H1 (cell line): ENCODE measurements at regions not wholly inside any gene's neighbourhood (a gene's known extent, or its start where the extent isn't known, plus 50 kb on each side); places are given as distances from the start of the nearest gene placed in this dataset.

ENCODE experiments used
- CTCF ChIA-PET: fragments of 300-600 bp; sonication (Branson Sonifier 250); formaldehyde crosslinking; loops from one replicate; lab custom pipeline; 2021; ENCODE audit not compliant: partially characterized antibody; lab: Charles Lee
- POLR2A ChIA-PET: fragments of 300-600 bp; sonication (Branson Sonifier 250); formaldehyde crosslinking; loops from one replicate; lab custom pipeline; 2021; ENCODE audit warnings: inconsistent platforms; ENCODE audit not compliant: partially characterized antibody; lab: Charles Lee
- DNase-seq, 2 experiments: peaks; one replicate each; pipeline versions ENCODE4 v3.0.0 to v3.0.0-alpha.2; 2010 to 2022; ENCODE audit warnings: low spot score in 2 of 2, low read depth in 1 of 2, mixed read lengths in 1 of 2
- FAIRE-seq: peaks from 2 replicates; lab custom pipeline; 2011; peaks lifted over from hg19 to GRCh38; lab: Jason Lieb, UNC
- H2AFZ ChIP-seq: 2 replicates; pipeline ENCODE4 v1.8.1; 2012; ENCODE audit warnings: low read length, inconsistent platforms
- H2AK5ac ChIP-seq: 2 replicates; pipeline ENCODE4 v1.6.1; 2013; ENCODE audit warnings: low read depth, low read length
- H2BK120ac ChIP-seq: replicated peaks from 2 replicates; pipeline ENCODE3; 2013; ENCODE audit warnings: low read depth, low read length, inconsistent platforms
- H2BK12ac ChIP-seq: 2 replicates; pipeline ENCODE4 v1.6.1; 2013; ENCODE audit warnings: low read depth, low read length
- H2BK15ac ChIP-seq: 2 replicates; pipeline ENCODE4 v1.6.1; 2013; ENCODE audit warnings: low read length
- H2BK20ac ChIP-seq: 2 replicates; pipeline ENCODE4 v1.6.1; 2013; ENCODE audit warnings: low read length
- H2BK5ac ChIP-seq: 2 replicates; pipeline ENCODE4 v1.6.1; 2013; ENCODE audit warnings: low read depth, low read length
- H3K14ac ChIP-seq: 2 replicates; pipeline ENCODE4 v1.6.1; 2013; ENCODE audit warnings: inconsistent platforms; ENCODE audit not compliant: insufficient read length
- H3K18ac ChIP-seq: 2 replicates; pipeline ENCODE4 v1.6.1; 2013; ENCODE audit warnings: low read length; ENCODE audit errors: extremely low read depth
- H3K23ac ChIP-seq: 2 replicates; pipeline ENCODE4 v1.6.1; 2013; ENCODE audit warnings: inconsistent platforms; ENCODE audit not compliant: insufficient read length
- H3K23me2 ChIP-seq: 2 replicates; pipeline ENCODE4 v1.6.1; 2013; ENCODE audit warnings: low read depth, low read length
- H3K27ac ChIP-seq: 2 replicates; pipeline ENCODE4 v1.6.1; 2011; ENCODE audit warnings: low read depth, low read length, inconsistent platforms
- H3K27me3 ChIP-seq, 4 experiments: replicated peaks in 1 of 4; 1 replicate in 1 of 4; 2 replicates in 3 of 4; pipeline versions ENCODE4 v1.6.1 to v1.8.1; 2011 to 2013; ENCODE audit warnings: low read length in 3 of 4, mild to moderate bottlenecking in 3 of 4, inconsistent platforms in 2 of 4, mixed read lengths in 2 of 4, moderate library complexity in 1 of 4; ENCODE audit not compliant: control insufficient read depth in 3 of 4, insufficient read depth in 3 of 4; ENCODE audit errors: extremely low read depth in 1 of 4
- H3K36me3 ChIP-seq, 4 experiments: 2 replicates each; pipeline versions ENCODE4 v1.6.1 to v1.8.1; 2011 to 2013; ENCODE audit warnings: mild to moderate bottlenecking in 4 of 4, low read length in 3 of 4, moderate library complexity in 2 of 4, control low read depth in 1 of 4, inconsistent platforms in 1 of 4; ENCODE audit not compliant: insufficient read depth in 4 of 4, control insufficient read depth in 2 of 4
- H3K4ac ChIP-seq: replicated peaks from 2 replicates; pipeline ENCODE3; 2013; ENCODE audit warnings: low read length, low read depth, mixed read lengths, inconsistent platforms; ENCODE audit not compliant: insufficient read length
- H3K4me1 ChIP-seq, 4 experiments: replicated peaks in 1 of 4; 1 replicate in 1 of 4; 2 replicates in 3 of 4; pipeline versions ENCODE4 v1.6.1 to v1.8.1; 2011 to 2013; ENCODE audit warnings: low read length in 3 of 4, inconsistent platforms in 2 of 4, mixed read lengths in 1 of 4; ENCODE audit not compliant: insufficient read depth in 4 of 4, control insufficient read depth in 3 of 4
- H3K4me2 ChIP-seq, 2 experiments: 2 replicates each; pipeline versions ENCODE4 v1.6.1 to v1.8.1; 2011 to 2013; ENCODE audit warnings: low read depth in 2 of 2, low read length in 2 of 2, control low read depth in 1 of 2, inconsistent platforms in 1 of 2, mild to moderate bottlenecking in 1 of 2; ENCODE audit not compliant: insufficient read depth in 1 of 2
- H3K4me3 ChIP-seq, 4 experiments: fragments of 200-600, 300-600 bp in 1 of 4; sonication (generic), shearing (Covaris generic), sonication (Bioruptor Twin) in 1 of 4; 2 replicates each; pipeline versions ENCODE4 v1.5.1 to v1.8.1; 2011 to 2016; ENCODE audit warnings: low read length in 4 of 4, low read depth in 3 of 4, control low read depth in 2 of 4, inconsistent platforms in 2 of 4, mild to moderate bottlenecking in 2 of 4, mixed read lengths in 1 of 4, moderate library complexity in 1 of 4; ENCODE audit not compliant: insufficient read depth in 2 of 4; ENCODE audit errors: extremely low read depth in 1 of 4
- H3K56ac ChIP-seq: replicated peaks from 2 replicates; pipeline ENCODE3; 2013; ENCODE audit warnings: low read depth, mild to moderate bottlenecking, mixed read lengths, low read length, inconsistent platforms; ENCODE audit not compliant: insufficient read length
- H3K79me1 ChIP-seq: 2 replicates; pipeline ENCODE4 v1.6.1; 2013; ENCODE audit warnings: low read depth, low read length, control low read depth
- H3K79me2 ChIP-seq, 2 experiments: 2 replicates each; pipeline versions ENCODE4 v1.6.1 to v1.8.1; 2012 to 2013; ENCODE audit warnings: low read length in 2 of 2, mild to moderate bottlenecking in 2 of 2, inconsistent platforms in 1 of 2; ENCODE audit not compliant: insufficient read depth in 2 of 2, control insufficient read depth in 1 of 2
- H3K9ac ChIP-seq, 4 experiments: replicated peaks in 1 of 4; 1 replicate in 1 of 4; 2 replicates in 3 of 4; pipeline versions ENCODE4 v1.6.1 to v1.8.1; 2011 to 2013; ENCODE audit warnings: low read depth in 3 of 4, low read length in 3 of 4, control low read depth in 2 of 4, mild to moderate bottlenecking in 2 of 4, moderate library complexity in 2 of 4, inconsistent platforms in 1 of 4; ENCODE audit errors: extremely low read depth in 1 of 4
- H3K9me3 ChIP-seq, 2 experiments: 2 replicates each; pipeline versions ENCODE4 v1.6.1 to v1.8.1; 2012 to 2013; ENCODE audit warnings: mild to moderate bottlenecking in 2 of 2, moderate library complexity in 2 of 2, control low read depth in 1 of 2, inconsistent platforms in 1 of 2, low read depth in 1 of 2, low read length in 1 of 2, mixed read lengths in 1 of 2; ENCODE audit not compliant: insufficient read depth in 2 of 2
- H4K20me1 ChIP-seq, 2 experiments: replicated peaks in 1 of 2; 2 replicates each; pipeline versions ENCODE3 to v1.8.1; 2011 to 2013; ENCODE audit warnings: inconsistent platforms in 2 of 2, low read length in 2 of 2, mild to moderate bottlenecking in 1 of 2; ENCODE audit not compliant: insufficient read depth in 2 of 2, control insufficient read depth in 1 of 2
- H4K5ac ChIP-seq: 2 replicates; pipeline ENCODE4 v1.6.1; 2013; ENCODE audit warnings: low read length, low read depth, mixed read lengths, inconsistent platforms; ENCODE audit not compliant: insufficient read length
- H4K8ac ChIP-seq: 2 replicates; pipeline ENCODE4 v1.8.0; 2013; ENCODE audit warnings: mild to moderate bottlenecking, moderate library complexity, low read length, inconsistent platforms; ENCODE audit not compliant: insufficient read depth; ENCODE audit errors: extremely low read depth
- H4K91ac ChIP-seq: replicated peaks from 2 replicates; pipeline ENCODE3; 2013; ENCODE audit warnings: low read length, mixed read lengths, inconsistent platforms; ENCODE audit not compliant: insufficient read length
- ASH2L ChIP-seq: fragments of 200-600, 300-600 bp; sonication (generic); IDR thresholded peaks from one replicate; pipeline ENCODE4 v1.7.1; 2017; ENCODE audit warnings: low read length
- BCL11A ChIP-seq, 2 experiments: IDR thresholded peaks; one replicate each; pipeline ENCODE4 v1.6.1; 2011; ENCODE audit warnings: low read depth in 2 of 2, low read length in 2 of 2, mild to moderate bottlenecking in 2 of 2
- CREB1 ChIP-seq: IDR thresholded peaks from 2 replicates; pipeline ENCODE4 v1.6.1; 2012; ENCODE audit warnings: inconsistent platforms
- CTBP2 ChIP-seq: IDR thresholded peaks from 2 replicates; pipeline ENCODE4 v1.7.0; 2011; ENCODE audit warnings: borderline replicate concordance, mild to moderate bottlenecking, moderate library complexity, mixed read lengths, low read length; ENCODE audit not compliant: insufficient read depth, insufficient read length
- FOSL1 ChIP-seq: IDR thresholded peaks from 2 replicates; pipeline ENCODE4 v1.6.1; 2011; ENCODE audit warnings: mild to moderate bottlenecking, low read depth, low read length, moderate library complexity; ENCODE audit not compliant: insufficient read depth
- JUND ChIP-seq: IDR thresholded peaks from 2 replicates; pipeline ENCODE4 v1.6.1; 2011; ENCODE audit warnings: mild to moderate bottlenecking, improper control_type of control experiment, low read length
- NANOG ChIP-seq: IDR thresholded peaks from 2 replicates; pipeline ENCODE4 v1.6.1; 2011; ENCODE audit warnings: low read length, low read depth, mild to moderate bottlenecking, inconsistent platforms; ENCODE audit not compliant: insufficient read depth, poor library complexity, severe bottlenecking
- POLR2A ChIP-seq, 2 experiments: IDR thresholded peaks; 1 replicate in 1 of 2; 2 replicates in 1 of 2; pipeline ENCODE4 v1.6.1; 2011; ENCODE audit warnings: low read depth in 2 of 2, low read length in 2 of 2, mild to moderate bottlenecking in 2 of 2; ENCODE audit errors: control extremely low read depth in 1 of 2
- POLR2AphosphoS5 ChIP-seq: IDR thresholded peaks from 2 replicates; pipeline ENCODE4 v1.6.1; 2011; ENCODE audit warnings: low read depth, low read length
- RFX5 ChIP-seq: IDR thresholded peaks from 2 replicates; pipeline ENCODE4 v1.6.1; 2011; ENCODE audit warnings: low read depth, low read length, improper control_type of control experiment, borderline replicate concordance
- SIX5 ChIP-seq: IDR thresholded peaks from 2 replicates; pipeline ENCODE4 v1.6.1; 2011; ENCODE audit warnings: mild to moderate bottlenecking, low read depth, low read length
- SP2 ChIP-seq: IDR thresholded peaks from 2 replicates; pipeline ENCODE4 v1.6.1; 2012; ENCODE audit warnings: mild to moderate bottlenecking, low read length, inconsistent platforms
- ZNF274 ChIP-seq: IDR thresholded peaks from 2 replicates; pipeline ENCODE4 v1.7.0; 2012; ENCODE audit warnings: low read length, borderline replicate concordance; ENCODE audit errors: extremely low read depth
- WGBS, 2 experiments: shearing (Covaris generic) in 1 of 2; methylation state at CpG; one replicate each; pipeline versions ENCODE4 v1.1.6 to v1.1.7; 2013 to 2015; ENCODE audit warnings: low lambda C conversion rate in 2 of 2, mixed read lengths in 2 of 2, inconsistent platforms in 1 of 2, low coverage in 1 of 2, missing lambda C conversion rate in 1 of 2; ENCODE audit not compliant: insufficient replicate concordance in 2 of 2, insufficient coverage in 1 of 2, insufficient read length in 1 of 2; ENCODE audit errors: extremely low coverage in 1 of 2, missing lambda C conversion rate in 1 of 2; 5-methylcytosine and 5-hydroxymethylcytosine counted together
- TF ChIP-seq, protein P1 (sequence below): IDR thresholded peaks from 2 replicates; pipeline ENCODE4 v1.6.1; 2011; ENCODE audit warnings: low read length, improper control_type of control experiment

DNA sequence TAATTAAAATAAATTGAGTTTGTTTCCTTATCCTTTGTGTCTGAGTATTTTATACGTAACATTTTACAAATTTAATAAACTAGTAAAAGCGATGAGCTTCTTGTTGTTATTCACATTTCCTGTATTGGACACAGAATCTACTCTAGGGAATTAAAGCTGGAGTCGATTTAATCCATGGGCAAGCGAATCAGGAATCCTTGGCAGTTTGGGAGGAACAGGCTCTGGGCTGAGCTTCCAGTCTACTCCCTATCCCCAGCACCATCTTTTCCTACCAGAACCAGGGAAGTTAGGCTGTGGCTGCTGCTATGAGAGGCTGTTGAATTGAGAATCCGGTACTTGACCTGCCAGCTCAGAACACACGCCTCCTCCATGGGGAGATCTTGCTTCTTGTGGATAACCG lies 437.3 kb upstream of the TPM1 start:
- Histone ChIP-seq H3K4me1 (peaks cover 0 to under 1% (median 0%) of the 10 kb centered on the region in 4 experiments; a peak in 1 of 7 replicates), H3K4me2 (no peak overlapping the region), H2AK5ac (no peak overlapping the region), H3K79me2 (no peaks in the 10 kb centered on the region), H3K9me3 (no peaks in the 10 kb centered on the region), H2BK15ac (no peak overlapping the region), H4K20me1 (no peaks in the 10 kb centered on the region), H3K36me3 (no peaks in the 10 kb centered on the region), H3K23me2 (no peaks in the 10 kb centered on the region), H3K14ac (no peak overlapping the region), H4K8ac (no peak overlapping the region), H3K79me1 (no peaks in the 10 kb centered on the region; the same call in 1 of the 2 replicates), H3K9ac (no peak overlapping the region), H2BK120ac (no peak overlapping the region), H3K56ac (no peak overlapping the region), H3K27me3 (no peaks in the 10 kb centered on the region), H3K18ac (no peak overlapping the region), H2BK5ac (no peak overlapping the region), H2BK20ac (no peak overlapping the region), H4K91ac (no peak overlapping the region), H3K4me3 (no peak overlapping the region), H2BK12ac (no peak overlapping the region), H3K4ac (no peak overlapping the region), H2AFZ (no peak overlapping the region), H4K5ac (no peak overlapping the region), H3K27ac (no peak overlapping the region), H3K23ac (no peak overlapping the region)
- ChIA-PET CTCF (interaction anchor here (0.5 to 1.5 kb wide), 3 partner anchors 8 to 137 kb away, joined by 3 to 7 read pairs (median 4); no protein-coding TSS in a partner anchor), POLR2A (no interaction called here)
- FAIRE-seq (no peak), DNase-seq (no peak)
- WGBS, 2 experiments, result 88% methylated on average over 7 of the region's 7 CpGs; no CpG with 5 or more reads in 1 of the 2 experiments
- TF ChIP-seq RFX5 (no peak), ZNF274 (no peak), JUND (no peak), SIX5 (no peak), POLR2A (IDR thresholded peaks at IDR 0.05; ENCODE audit: control extremely low read depth in 1 of 2, low read depth in 2 of 2, low read length in 2 of 2) (no peak), FOSL1 (no peak), BCL11A (IDR thresholded peaks at IDR 0.05; ENCODE audit: low read depth in 2 of 2, low read length in 2 of 2) (no peak), CTBP2 (no peak), NANOG (no peak), POLR2AphosphoS5 (no peak), ASH2L (no peak), CREB1 (no peak), SP2 (no peak)
- TF ChIP-seq, protein P1, sequence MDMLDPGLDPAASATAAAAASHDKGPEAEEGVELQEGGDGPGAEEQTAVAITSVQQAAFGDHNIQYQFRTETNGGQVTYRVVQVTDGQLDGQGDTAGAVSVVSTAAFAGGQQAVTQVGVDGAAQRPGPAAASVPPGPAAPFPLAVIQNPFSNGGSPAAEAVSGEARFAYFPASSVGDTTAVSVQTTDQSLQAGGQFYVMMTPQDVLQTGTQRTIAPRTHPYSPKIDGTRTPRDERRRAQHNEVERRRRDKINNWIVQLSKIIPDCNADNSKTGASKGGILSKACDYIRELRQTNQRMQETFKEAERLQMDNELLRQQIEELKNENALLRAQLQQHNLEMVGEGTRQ, result no peak
